Stomach (tissue), 4 donors: ENCODE measurements at regions not wholly inside any gene's neighbourhood (a gene's known extent, or its start where the extent isn't known, plus 50 kb on each side); places are given as distances from the start of the nearest gene placed in this dataset.
"Not testable (repeated sequence)": the region's sequence is repeated elsewhere in the genome, so short reads cannot be mapped to it uniquely, and the experiment has no call there.

Experiments
- POLR2A ChIP-seq, 4 donors: fragments of 450-650 bp; IDR thresholded peaks; one replicate each; pipeline ENCODE4 v1.6.1; 2016; ENCODE audit warnings: antibody characterized with exemption in 4 of 4, control low read depth in 2 of 4, mild to moderate bottlenecking in 1 of 4, moderate library complexity in 1 of 4
- POLR2AphosphoS5 ChIP-seq, 3 donors: sonication (generic); formaldehyde crosslinking; IDR thresholded peaks; one replicate each; pipeline ENCODE4 v1.6.1; 2016; ENCODE audit warnings: antibody characterized with exemption in 3 of 3
- TF ChIP-seq, protein P1 (sequence below), 7 experiments: fragments of 450-650 bp in 4 of 7; fragments of 200-600 bp in 3 of 7; sonication (generic) in 3 of 7; IDR thresholded peaks; one replicate each; pipeline ENCODE4 v1.5.1; 2016 to 2019; ENCODE audit warnings: antibody characterized with exemption in 7 of 7, control low read depth in 2 of 7, mild to moderate bottlenecking in 1 of 7

DNA sequence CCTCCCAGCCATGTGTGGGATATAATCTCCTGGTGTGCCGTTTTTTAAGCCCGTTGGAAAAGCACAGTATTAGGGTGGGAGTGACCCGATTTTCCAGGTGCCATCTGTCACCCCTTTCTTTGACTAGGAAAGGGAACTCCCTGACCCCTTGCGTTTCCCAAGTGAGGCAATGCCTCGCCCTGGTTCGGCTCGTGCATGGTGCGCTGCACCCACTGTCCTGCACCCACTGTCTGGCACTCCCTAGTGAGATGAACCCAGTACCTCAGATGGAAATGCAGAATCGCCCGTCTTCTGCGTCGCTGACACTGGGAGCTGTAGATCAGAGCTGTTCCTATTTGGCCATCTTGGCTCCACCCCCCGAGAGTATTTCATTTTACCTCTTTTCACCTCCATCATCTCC, 1146.6 kb downstream of the BRINP3 start:
- TF ChIP-seq, protein P1, sequence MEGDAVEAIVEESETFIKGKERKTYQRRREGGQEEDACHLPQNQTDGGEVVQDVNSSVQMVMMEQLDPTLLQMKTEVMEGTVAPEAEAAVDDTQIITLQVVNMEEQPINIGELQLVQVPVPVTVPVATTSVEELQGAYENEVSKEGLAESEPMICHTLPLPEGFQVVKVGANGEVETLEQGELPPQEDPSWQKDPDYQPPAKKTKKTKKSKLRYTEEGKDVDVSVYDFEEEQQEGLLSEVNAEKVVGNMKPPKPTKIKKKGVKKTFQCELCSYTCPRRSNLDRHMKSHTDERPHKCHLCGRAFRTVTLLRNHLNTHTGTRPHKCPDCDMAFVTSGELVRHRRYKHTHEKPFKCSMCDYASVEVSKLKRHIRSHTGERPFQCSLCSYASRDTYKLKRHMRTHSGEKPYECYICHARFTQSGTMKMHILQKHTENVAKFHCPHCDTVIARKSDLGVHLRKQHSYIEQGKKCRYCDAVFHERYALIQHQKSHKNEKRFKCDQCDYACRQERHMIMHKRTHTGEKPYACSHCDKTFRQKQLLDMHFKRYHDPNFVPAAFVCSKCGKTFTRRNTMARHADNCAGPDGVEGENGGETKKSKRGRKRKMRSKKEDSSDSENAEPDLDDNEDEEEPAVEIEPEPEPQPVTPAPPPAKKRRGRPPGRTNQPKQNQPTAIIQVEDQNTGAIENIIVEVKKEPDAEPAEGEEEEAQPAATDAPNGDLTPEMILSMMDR (IDR thresholded peaks at IDR 0.05): not testable (repeated sequence)
- TF ChIP-seq POLR2A, POLR2AphosphoS5 (IDR thresholded peaks at IDR 0.05): not testable (repeated sequence)
